DND-41 (cell line): ENCODE measurements at regions not wholly inside any gene's neighbourhood (a gene's known extent, or its start where the extent isn't known, plus 50 kb on each side); places are given as distances from the start of the nearest gene placed in this dataset.

Source experiments
- ATAC-seq: fragments of 200-7000 bp; cut with Tn5 transposase; 3 replicates; pipeline ENCODE4 v1.9.1; 2021; ENCODE audit warnings: low read depth; ENCODE audit not compliant: insufficient read depth
- DNase-seq: peaks from one replicate; pipeline ENCODE4 v3.0.0-alpha.2; 2020
- H2AFZ ChIP-seq: 2 replicates; pipeline ENCODE4 v1.6.0; 2012; ENCODE audit warnings: low read depth, low read length
- H3K27ac ChIP-seq: 2 replicates; pipeline ENCODE4 v1.5.1; 2012; ENCODE audit warnings: low read length, inconsistent platforms
- H3K27me3 ChIP-seq: fragments of 200-600 bp; sonication (generic); 2 replicates; pipeline ENCODE4 v1.6.0; 2012; ENCODE audit warnings: low read length, mild to moderate bottlenecking, inconsistent platforms; ENCODE audit not compliant: insufficient read depth, poor library complexity
- H3K36me3 ChIP-seq: 2 replicates; pipeline ENCODE4 v1.5.1; 2012; ENCODE audit warnings: low read length, inconsistent platforms; ENCODE audit not compliant: insufficient read depth
- H3K4me1 ChIP-seq: 2 replicates; pipeline ENCODE4 v1.5.1; 2012; ENCODE audit warnings: mild to moderate bottlenecking, low read length; ENCODE audit not compliant: insufficient read depth
- H3K4me2 ChIP-seq: 2 replicates; pipeline ENCODE4 v1.6.0; 2012; ENCODE audit warnings: mild to moderate bottlenecking, moderate library complexity, low read length, inconsistent platforms; ENCODE audit not compliant: insufficient read depth
- H3K4me3 ChIP-seq, 2 experiments: fragments of 200-600 bp in 1 of 2; shearing (Covaris generic) in 1 of 2; 2 replicates each; pipeline ENCODE4 v1.5.1; 2012 to 2016; ENCODE audit warnings: inconsistent platforms in 2 of 2, low read length in 2 of 2, mild to moderate bottlenecking in 2 of 2, low read depth in 1 of 2, moderate library complexity in 1 of 2
- H3K79me2 ChIP-seq: 2 replicates; pipeline ENCODE4 v1.6.0; 2012; ENCODE audit warnings: low read length, inconsistent platforms; ENCODE audit not compliant: insufficient read depth
- H3K9ac ChIP-seq: 2 replicates; pipeline ENCODE4 v1.6.0; 2012; ENCODE audit warnings: low read depth, mild to moderate bottlenecking, inconsistent platforms, low read length, moderate library complexity
- H3K9me3 ChIP-seq: 2 replicates; pipeline ENCODE4 v1.5.1; 2012; ENCODE audit warnings: low read length, moderate library complexity, mild to moderate bottlenecking, inconsistent platforms; ENCODE audit not compliant: insufficient read depth, severe bottlenecking
- H4K20me1 ChIP-seq: 2 replicates; pipeline ENCODE4 v1.6.0; 2012; ENCODE audit warnings: low read length; ENCODE audit not compliant: insufficient read depth
- CTCF ChIP-seq: IDR thresholded peaks from 2 replicates; pipeline ENCODE4 v1.5.1; 2012; ENCODE audit warnings: borderline replicate concordance, low read length, moderate library complexity, mild to moderate bottlenecking; ENCODE audit not compliant: poor library complexity, severe bottlenecking; ENCODE audit errors: extremely low read depth
- EZH2 ChIP-seq: IDR thresholded peaks from 3 replicates; pipeline ENCODE4 v1.6.1; 2012; ENCODE audit warnings: borderline replicate concordance, low read depth, mild to moderate bottlenecking, moderate library complexity, low read length, inconsistent platforms; ENCODE audit not compliant: severe bottlenecking

DNA sequence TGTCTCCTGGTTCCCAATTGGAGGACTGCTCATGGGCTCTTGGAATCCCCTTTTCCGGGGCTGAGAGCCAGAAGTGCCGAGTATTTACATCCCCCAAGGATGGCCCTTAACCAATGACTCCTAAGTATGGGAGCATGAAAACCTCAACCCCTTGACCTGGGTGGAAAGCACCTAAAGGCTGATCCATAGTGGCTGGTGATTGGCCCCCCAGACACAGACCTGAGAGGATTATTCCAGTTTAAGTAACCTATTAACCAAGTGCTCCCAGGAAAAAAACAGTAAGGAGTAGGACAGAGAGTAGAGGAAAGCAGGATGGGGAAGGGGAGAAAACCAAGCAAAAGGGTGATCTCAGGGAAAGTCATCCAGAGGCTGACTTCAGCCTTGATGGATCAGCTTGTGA lies 206.1 kb upstream of the RND3 start:
- no peak for ATAC-seq
- H3K9ac ChIP-seq: no peak overlapping the region
- DNase-seq: no peak
- no peaks in the 10 kb centered on the region for H3K9me3 ChIP-seq
- H3K4me3 ChIP-seq: no peak overlapping the region
- no peak overlapping the region for H2AFZ ChIP-seq
- H3K79me2 ChIP-seq: no peaks in the 10 kb centered on the region
- no peak overlapping the region for H3K4me2 ChIP-seq
- TF ChIP-seq CTCF (no peak), EZH2 (no peak)
- no peaks in the 10 kb centered on the region for H3K36me3 ChIP-seq
- no peaks in the 10 kb centered on the region for H3K27me3 ChIP-seq
- H3K4me1 ChIP-seq: peaks cover 10% of the 10 kb centered on the region
- no peaks in the 10 kb centered on the region for H4K20me1 ChIP-seq
- no peak overlapping the region for H3K27ac ChIP-seq

- H3K36me3 ChIP-seq: no peaks in the 10 kb centered on the region
- no peak overlapping the region for H2AFZ ChIP-seq
- no peaks in the 10 kb centered on the region for H3K79me2 ChIP-seq
- H4K20me1 ChIP-seq: no peaks in the 10 kb centered on the region
- no peak overlapping the region for H3K27ac ChIP-seq
- H3K9me3 ChIP-seq: no peaks in the 10 kb centered on the region
- no peak for TF ChIP-seq CTCF
- H3K4me2 ChIP-seq: no peak overlapping the region
- DNase-seq: no peak
- no peak overlapping the region for H3K9ac ChIP-seq
- no peak for ATAC-seq
- peaks cover 10% of the 10 kb centered on the region for H3K4me1 ChIP-seq
- no peak overlapping the region for H3K4me3 ChIP-seq
- no peaks in the 10 kb centered on the region for H3K27me3 ChIP-seq
Measured at GRCh38 chr2:150690870-150691269, 203.4 kb upstream of the RND3 start.

DNA sequence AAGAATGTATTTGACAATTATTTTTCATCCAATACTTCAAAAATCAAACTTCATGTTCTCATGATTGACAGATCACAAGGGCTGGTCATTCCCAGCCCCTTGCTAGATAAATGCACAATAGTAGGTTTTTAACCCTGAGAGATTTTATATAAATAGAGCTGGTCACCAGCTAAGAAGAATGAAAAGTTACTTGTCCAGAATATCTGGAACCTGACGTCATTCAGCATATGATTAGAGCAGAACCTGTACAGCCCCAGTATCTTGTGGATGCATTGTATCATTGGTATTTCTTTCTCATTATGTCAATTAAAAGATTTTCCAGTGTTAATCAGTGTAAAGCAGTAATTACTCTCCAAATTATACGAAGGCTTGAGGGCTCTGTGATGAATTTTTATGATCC lies 202.8 kb upstream of the RND3 start:
- H3K79me2 ChIP-seq: no peaks in the 10 kb centered on the region
- DNase-seq: no peak
- no peak overlapping the region for H3K4me2 ChIP-seq
- no peak for ATAC-seq
- H3K4me1 ChIP-seq: peaks cover 10% of the 10 kb centered on the region
- H3K27me3 ChIP-seq: no peaks in the 10 kb centered on the region
- no peak overlapping the region for H3K9ac ChIP-seq
- no peaks in the 10 kb centered on the region for H3K36me3 ChIP-seq
- H2AFZ ChIP-seq: no peak overlapping the region
- no peak overlapping the region for H3K27ac ChIP-seq
- no peaks in the 10 kb centered on the region for H4K20me1 ChIP-seq
- no peaks in the 10 kb centered on the region for H3K9me3 ChIP-seq
- no peak for TF ChIP-seq EZH2
- no peak for TF ChIP-seq CTCF
- no peak overlapping the region for H3K4me3 ChIP-seq

DNA sequence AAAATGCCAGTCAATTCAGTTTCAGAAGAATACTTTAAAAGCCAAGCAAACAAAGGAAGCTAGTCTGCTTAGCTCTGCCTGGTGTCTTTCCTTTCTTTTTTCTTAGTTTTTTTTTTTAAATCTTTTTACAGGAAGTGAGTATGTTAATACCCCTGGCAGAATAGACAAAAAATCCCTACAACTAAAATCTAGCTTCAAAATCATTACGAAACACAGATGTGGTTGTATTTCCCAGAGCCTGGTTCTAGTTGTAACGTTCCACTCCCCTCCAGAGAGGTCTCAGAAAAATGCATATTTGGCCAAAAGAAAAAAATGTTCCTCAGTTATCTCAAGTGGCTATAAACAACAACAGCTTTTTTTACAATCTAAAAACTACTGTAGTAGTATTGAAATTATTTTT lies 202.1 kb upstream of the RND3 start:
- Histone ChIP-seq H4K20me1 (no peaks in the 10 kb centered on the region), H3K9me3 (no peaks in the 10 kb centered on the region), H2AFZ (peak overlapping the region; percentile 52; the same call in 1 of the 2 replicates), H3K27ac (peak overlapping the region; percentile 34; the same call in 1 of the 2 replicates), H3K4me2 (no peak overlapping the region), H3K9ac (no peak overlapping the region), H3K79me2 (no peaks in the 10 kb centered on the region), H3K36me3 (no peaks in the 10 kb centered on the region), H3K4me3 (no peak overlapping the region), H3K27me3 (no peaks in the 10 kb centered on the region), H3K4me1 (peaks cover 10% of the 10 kb centered on the region)
- DNase-seq: no peak
- TF ChIP-seq EZH2 (no peak), CTCF (no peak)
- peak; percentile 29; the same call in 1 of the 3 replicates for ATAC-seq
